HEK293 (cell line): ENCODE measurements at regions not wholly inside any gene's neighbourhood (a gene's known extent, or its start where the extent isn't known, plus 50 kb on each side); places are given as distances from the start of the nearest gene placed in this dataset.

Experiments
- ATF2 ChIP-seq: fragments of 450-650 bp; formaldehyde crosslinking; IDR thresholded peaks from 2 replicates; pipeline ENCODE4 v1.5.1; 2016; ENCODE audit warnings: missing biosample characterization, missing genetic modification characterization, low read depth
- CTCF ChIP-seq: fragments of 450-650 bp; formaldehyde crosslinking; IDR thresholded peaks from 2 replicates; pipeline ENCODE4 v1.5.1; 2016; ENCODE audit warnings: missing biosample characterization, missing genetic modification characterization
- MEIS1 ChIP-seq: sonication (generic); formaldehyde crosslinking; IDR thresholded peaks from 2 replicates; pipeline ENCODE4 v1.8.1; 2022; ENCODE audit warnings: missing genetic modification reagents, mild to moderate bottlenecking, borderline replicate concordance

- no peak for TF ChIP-seq CTCF (tag by site-specific recombination)
- TF ChIP-seq MEIS1 = no peak
- no peak for TF ChIP-seq ATF2 (tag by site-specific recombination)
Observed at GRCh38 chrX:144531877-144532276, 648.0 kb downstream of the UBE2NL start.
